ENCODE measurements at regions not wholly inside any gene's neighbourhood (a gene's known extent, or its start where the extent isn't known, plus 50 kb on each side); places are given as distances from the start of the nearest gene placed in this dataset.
"Not testable (repeated sequence)": the region's sequence is repeated elsewhere in the genome, so short reads cannot be mapped to it uniquely, and the experiment has no call there.

DNA sequence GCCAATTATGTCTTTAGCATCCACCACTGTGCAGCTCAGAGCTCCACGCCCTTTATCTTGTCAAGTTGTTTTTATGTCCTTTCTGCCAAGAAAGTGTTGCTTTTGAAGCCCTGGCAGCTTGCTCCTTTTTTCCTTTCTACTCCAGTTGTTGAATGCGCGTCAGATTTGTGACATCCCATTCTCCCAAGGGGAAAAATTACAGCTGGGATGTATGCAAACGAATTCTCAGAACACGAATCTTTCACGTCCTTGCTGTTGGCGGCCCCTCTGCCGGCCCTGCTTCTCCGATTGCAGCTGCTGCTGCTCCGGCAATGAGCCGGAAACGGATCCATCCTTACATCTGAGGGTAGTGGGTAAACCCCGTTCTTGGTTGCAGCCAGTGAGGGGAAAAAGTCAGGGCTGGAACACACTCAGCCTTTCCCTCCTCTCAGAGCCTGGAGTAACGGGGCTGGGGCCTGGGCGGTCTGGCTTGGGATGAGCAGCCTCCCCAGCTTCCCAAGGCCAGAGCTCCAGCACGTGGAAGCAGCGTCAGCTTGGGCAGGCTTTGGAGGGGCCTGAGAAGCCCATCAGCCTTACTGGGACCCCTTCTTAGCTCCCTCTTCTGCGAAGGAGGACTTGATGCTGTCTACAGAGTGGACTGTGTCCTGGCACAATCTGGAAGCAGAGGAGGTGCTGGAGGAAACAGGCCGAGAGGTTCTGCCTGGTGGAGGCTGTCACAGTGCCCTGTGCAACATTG lies 79.0 kb upstream of the CHST15 start:
- no peak overlapping the region for H3K4me3 ChIP-seq
- H3K27ac ChIP-seq, result no peak overlapping the region
- TF ChIP-seq, protein P1, sequence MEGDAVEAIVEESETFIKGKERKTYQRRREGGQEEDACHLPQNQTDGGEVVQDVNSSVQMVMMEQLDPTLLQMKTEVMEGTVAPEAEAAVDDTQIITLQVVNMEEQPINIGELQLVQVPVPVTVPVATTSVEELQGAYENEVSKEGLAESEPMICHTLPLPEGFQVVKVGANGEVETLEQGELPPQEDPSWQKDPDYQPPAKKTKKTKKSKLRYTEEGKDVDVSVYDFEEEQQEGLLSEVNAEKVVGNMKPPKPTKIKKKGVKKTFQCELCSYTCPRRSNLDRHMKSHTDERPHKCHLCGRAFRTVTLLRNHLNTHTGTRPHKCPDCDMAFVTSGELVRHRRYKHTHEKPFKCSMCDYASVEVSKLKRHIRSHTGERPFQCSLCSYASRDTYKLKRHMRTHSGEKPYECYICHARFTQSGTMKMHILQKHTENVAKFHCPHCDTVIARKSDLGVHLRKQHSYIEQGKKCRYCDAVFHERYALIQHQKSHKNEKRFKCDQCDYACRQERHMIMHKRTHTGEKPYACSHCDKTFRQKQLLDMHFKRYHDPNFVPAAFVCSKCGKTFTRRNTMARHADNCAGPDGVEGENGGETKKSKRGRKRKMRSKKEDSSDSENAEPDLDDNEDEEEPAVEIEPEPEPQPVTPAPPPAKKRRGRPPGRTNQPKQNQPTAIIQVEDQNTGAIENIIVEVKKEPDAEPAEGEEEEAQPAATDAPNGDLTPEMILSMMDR (IDR thresholded peaks at IDR 0.05), result no peak
- TF ChIP-seq POLR2A (IDR thresholded peaks at IDR 0.05) (no peak), EP300 (IDR thresholded peaks at IDR 0.05) (no peak)
- 72 to 77% methylated on average over 15 to 19 of the region's 19 CpGs for WGBS, 2 donors
- H3K9me3 ChIP-seq, result no peaks in the 10 kb centered on the region
- H3K4me1 ChIP-seq, result peaks cover 0 to 7% (median 0%) of the 10 kb centered on the region in 4 donors
- DNase-seq (ENCODE audit: low spot score in 2 of 2), result no peak
- no peaks in the 10 kb centered on the region for H3K27me3 ChIP-seq
- no peaks in the 10 kb centered on the region for H3K36me3 ChIP-seq

GRCh38 chr10:124171561-124171960 lies 78.2 kb upstream of the CHST15 start:
- no peaks in the 10 kb centered on the region for H3K27me3 ChIP-seq
- H3K27ac ChIP-seq, result no peak overlapping the region
- H3K9me3 ChIP-seq, result no peaks in the 10 kb centered on the region
- H3K4me1 ChIP-seq, result peaks cover 0 to 4% (median 0%) of the 10 kb centered on the region in 4 donors
- WGBS, 2 donors, result 76 to 100% methylated on average over 2 of the region's 2 CpGs
- no peak overlapping the region for H3K4me3 ChIP-seq
- TF ChIP-seq, protein P1 (IDR thresholded peaks at IDR 0.05), result no peak
- TF ChIP-seq EP300 (IDR thresholded peaks at IDR 0.05) (no peak), POLR2A (IDR thresholded peaks at IDR 0.05) (no peak)
- H3K36me3 ChIP-seq, result no peaks in the 10 kb centered on the region
- DNase-seq (ENCODE audit: low spot score in 2 of 2), result no peak

GRCh38 chr10:124170631-124171030 lies 77.2 kb upstream of the CHST15 start:
- WGBS, 2 donors, result 82 to 93% methylated on average over 7 of the region's 7 CpGs
- DNase-seq (ENCODE audit: low spot score in 2 of 2), result no peak
- no peak for TF ChIP-seq POLR2A (IDR thresholded peaks at IDR 0.05)
- no peak for TF ChIP-seq EP300 (IDR thresholded peaks at IDR 0.05)
- TF ChIP-seq, protein P1 (IDR thresholded peaks at IDR 0.05), result no peak

GRCh38 chr10:124168991-124169802 lies 75.8 kb upstream of the CHST15 start:
- Histone ChIP-seq H3K27me3 (no peaks in the 10 kb centered on the region), H3K4me3 (no peak overlapping the region), H3K36me3 (no peaks in the 10 kb centered on the region), H3K27ac (no peak overlapping the region), H3K9me3 (no peaks in the 10 kb centered on the region), H3K4me1 (no peaks in the 10 kb centered on the region)
- 84 to 89% methylated on average over 17 of the region's 17 CpGs for WGBS, 2 donors
- TF ChIP-seq, protein P1 (IDR thresholded peaks at IDR 0.05), result no peak
- TF ChIP-seq POLR2A (IDR thresholded peaks at IDR 0.05) (no peak), EP300 (IDR thresholded peaks at IDR 0.05) (no peak)
- no peak for DNase-seq (ENCODE audit: low spot score in 2 of 2)

More at GRCh38 chr10:124170631-124171030, 77.2 kb upstream of the CHST15 start:
- no peaks in the 10 kb centered on the region for H3K27me3 ChIP-seq
- no peak overlapping the region for H3K4me3 ChIP-seq
- H3K4me1 ChIP-seq, result no peaks in the 10 kb centered on the region
- no peaks in the 10 kb centered on the region for H3K36me3 ChIP-seq
- H3K27ac ChIP-seq, result no peak overlapping the region
- H3K9me3 ChIP-seq, result no peaks in the 10 kb centered on the region

- 90 to 95% methylated on average over 5 of the region's 5 CpGs for WGBS, 2 donors
- H3K9me3 ChIP-seq, result no peaks in the 10 kb centered on the region
- no peaks in the 10 kb centered on the region for H3K4me1 ChIP-seq
- H3K36me3 ChIP-seq, result no peaks in the 10 kb centered on the region
- DNase-seq (ENCODE audit: low spot score in 2 of 2), result no peak
- H3K4me3 ChIP-seq, result no peak overlapping the region
- H3K27me3 ChIP-seq, result no peaks in the 10 kb centered on the region
- TF ChIP-seq, protein P1 (IDR thresholded peaks at IDR 0.05), result no peak
- TF ChIP-seq POLR2A (IDR thresholded peaks at IDR 0.05) (no peak), EP300 (IDR thresholded peaks at IDR 0.05) (no peak)
- H3K27ac ChIP-seq, result no peak overlapping the region
These were observed 75.2 kb upstream of the CHST15 start for GRCh38 chr10:124168581-124168980.

GRCh38 chr10:124167925-124168324 lies 74.5 kb upstream of the CHST15 start:
- H3K36me3 ChIP-seq; H3K27me3 ChIP-seq; H3K4me3 ChIP-seq; DNase-seq (ENCODE audit: low spot score in 2 of 2); H3K9me3 ChIP-seq; H3K27ac ChIP-seq; H3K4me1 ChIP-seq: not testable (repeated sequence)
- WGBS, 2 donors, result 93 to 97% methylated on average over 5 of the region's 5 CpGs
